ENCODE measurements at regions not wholly inside any gene's neighbourhood (a gene's known extent, or its start where the extent isn't known, plus 50 kb on each side); places are given as distances from the start of the nearest gene placed in this dataset.

DNA sequence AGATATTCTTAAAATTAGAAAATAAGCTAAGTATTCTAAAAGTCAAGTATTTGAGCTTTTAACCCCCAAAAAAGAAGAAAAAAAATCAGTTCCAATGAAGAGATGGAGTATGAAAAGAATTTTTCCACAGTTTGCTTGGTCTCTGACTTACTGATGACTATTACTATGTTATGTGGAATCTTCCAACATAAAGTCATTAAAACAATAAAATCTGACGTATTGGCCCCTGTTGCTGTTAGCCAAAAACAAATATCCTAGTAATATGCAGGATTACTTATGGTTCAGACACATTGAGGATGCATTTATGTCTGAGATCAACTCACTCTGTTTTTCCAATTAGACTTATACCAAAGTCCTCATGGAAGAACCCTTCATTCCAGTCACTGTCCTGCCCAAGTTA lies 517.2 kb upstream of the ADGRL3 start:
- Histone ChIP-seq H3K14ac (ENCODE audit: insufficient read depth, low read length) (no peak overlapping the region), H3T11ph (ENCODE audit: low read length) (no peak overlapping the region), H3K79me1 (ENCODE audit: insufficient read depth, low read depth, low read length, poor library complexity, severe bottlenecking) (no peaks in the 10 kb centered on the region), H4K91ac (ENCODE audit: insufficient read length, low read depth, low read length) (no peak overlapping the region), H2BK20ac (ENCODE audit: low read depth, low read length, poor library complexity, severe bottlenecking) (no peak overlapping the region), H3K4ac (ENCODE audit: low read depth, low read length) (no peak overlapping the region), H3K23me2 (ENCODE audit: insufficient read length, low read depth, low read length, poor library complexity, severe bottlenecking) (no peaks in the 10 kb centered on the region), H2BK12ac (ENCODE audit: insufficient read length, low read depth, low read length) (no peak overlapping the region), H4K8ac (replicated peaks; ENCODE audit: insufficient read length, low read depth, low read length) (no peak overlapping the region), H3K79me2 (ENCODE audit: insufficient read depth, low read length) (no peaks in the 10 kb centered on the region), H3K56ac (ENCODE audit: insufficient read length, low read depth, low read length) (no peak overlapping the region), H4K5ac (ENCODE audit: insufficient read length, low read depth, low read length) (no peak overlapping the region), H3K27ac (ENCODE audit: insufficient read length, low read depth, low read length) (no peak overlapping the region), H2BK120ac (ENCODE audit: low read depth, low read length, poor library complexity, severe bottlenecking) (no peak overlapping the region), H3K23ac (ENCODE audit: insufficient read length, low read depth, low read length) (no peak overlapping the region), H3K4me1 (ENCODE audit: insufficient read depth, low read length) (no peaks in the 10 kb centered on the region), H2AFZ (ENCODE audit: low read length) (no peak overlapping the region), H3K18ac (ENCODE audit: insufficient read length, low read depth, low read length) (no peak overlapping the region), H2AK5ac (ENCODE audit: insufficient read length, low read length) (no peak overlapping the region), H3K9ac (ENCODE audit: extremely low read depth, insufficient read length, low read length) (no peak overlapping the region), H2BK5ac (ENCODE audit: insufficient read length, low read length) (no peak overlapping the region), H4K20me1 (ENCODE audit: control insufficient read depth, insufficient read depth, insufficient read length) (no peaks in the 10 kb centered on the region), H3K4me2 (ENCODE audit: insufficient read depth, insufficient read length, low read length) (no peak overlapping the region), H3K9me3 (ENCODE audit: control insufficient read depth, low read depth, low read length) (no peaks in the 10 kb centered on the region), H3K27me3 (ENCODE audit: insufficient read depth, low read length) (no peaks in the 10 kb centered on the region), H2BK15ac (ENCODE audit: low read depth, low read length) (no peak overlapping the region)
- no peaks in the 10 kb centered on the region for H3K27me3 Mint-ChIP-seq (ENCODE audit: low read depth)
- no peak overlapping the region for H3K4me3 Mint-ChIP-seq
- no peaks in the 10 kb centered on the region for H3K4me1 Mint-ChIP-seq
- no peaks in the 10 kb centered on the region for H3K9me3 Mint-ChIP-seq
- H3K27ac Mint-ChIP-seq, result no peak overlapping the region
- DNase-seq, result no peak
- no peaks in the 10 kb centered on the region for H3K36me3 Mint-ChIP-seq (ENCODE audit: insufficient read depth in 1 of 3, low read depth in 3 of 3)
- TF ChIP-seq CTCF (conservative IDR thresholded peaks at IDR 0.05), result no peak
- no CpG with 5 or more reads among the region's 1 CpG for WGBS (ENCODE audit: extremely low coverage, insufficient read length, low lambda C conversion rate)

All from H9 (cell line).